ENCODE measurements at regions not wholly inside any gene's neighbourhood (a gene's known extent, or its start where the extent isn't known, plus 50 kb on each side); places are given as distances from the start of the nearest gene placed in this dataset.

DNA sequence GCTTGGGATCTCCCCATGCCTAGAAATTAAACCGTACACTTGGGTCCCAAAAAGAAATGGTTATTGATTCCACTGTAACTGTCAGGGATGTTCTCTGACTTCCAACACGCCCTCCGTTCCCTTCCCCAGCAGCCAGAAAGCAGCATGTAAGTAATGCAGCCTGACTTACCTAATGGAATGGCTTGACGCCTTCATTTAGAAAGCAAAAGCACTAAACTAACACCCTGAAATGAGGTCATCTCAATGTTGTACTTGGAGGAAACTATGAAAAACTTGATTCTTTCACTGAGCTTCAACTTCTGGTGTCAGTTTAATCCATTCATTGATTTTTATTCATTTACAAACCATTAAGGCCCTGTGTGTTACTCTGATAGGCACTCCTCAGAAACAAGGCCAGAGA is 110.8 kb upstream of the NOCT start:
- TF ChIP-seq CTCF (IDR thresholded peaks at IDR 0.05) (no peak), POLR2A (IDR thresholded peaks at IDR 0.05) (no peak)
- intact Hi-C loops (cut with DNase I), result no loop called here
- H3K4me3 ChIP-seq, result no peak overlapping the region

GRCh38 chr4:138903185-138903584 is 112.4 kb upstream of the NOCT start:
- intact Hi-C loops (cut with DNase I), result no loop called here

More for the DNA sequence above, 110.8 kb upstream of the NOCT start:
- H3K36me3 ChIP-seq, result no peaks in the 10 kb centered on the region
- no peak for DNase-seq
- no peaks in the 10 kb centered on the region for H3K9me3 ChIP-seq
- WGBS, 2 donors, result 84% methylated on average over 3 to 4 of the region's 4 CpGs
- no peak overlapping the region for H3K27ac ChIP-seq
- H3K27me3 ChIP-seq, result no peaks in the 10 kb centered on the region
- H3K4me1 ChIP-seq, result peaks cover 0 to under 1% (median 0%) of the 10 kb centered on the region in 3 donors

GRCh38 chr4:138902705-138903104 is 112.9 kb upstream of the NOCT start:
- no peak for TF ChIP-seq POLR2A (IDR thresholded peaks at IDR 0.05)
- no peak for TF ChIP-seq CTCF (IDR thresholded peaks at IDR 0.05)
- H3K27me3 ChIP-seq, result no peaks in the 10 kb centered on the region
- peaks cover 0 to 8% (median 0%) of the 10 kb centered on the region in 3 donors for H3K4me1 ChIP-seq
- no peaks in the 10 kb centered on the region for H3K9me3 ChIP-seq
- no peaks in the 10 kb centered on the region for H3K36me3 ChIP-seq
- no peak overlapping the region for H3K4me3 ChIP-seq
- WGBS, 2 donors, result 42 to 65% methylated on average over 3 of the region's 3 CpGs
- intact Hi-C loops (cut with DNase I), result no loop called here
- DNase-seq, result no peak
- no peak overlapping the region for H3K27ac ChIP-seq

More at GRCh38 chr4:138903185-138903584, 112.4 kb upstream of the NOCT start:
- H3K27ac ChIP-seq, result no peak overlapping the region
- no peak for DNase-seq
- H3K27me3 ChIP-seq, result no peaks in the 10 kb centered on the region
- peaks cover 0 to 3% (median 0%) of the 10 kb centered on the region in 3 donors for H3K4me1 ChIP-seq
- H3K4me3 ChIP-seq, result no peak overlapping the region
- H3K36me3 ChIP-seq, result no peaks in the 10 kb centered on the region
- 58 to 67% methylated on average over 3 of the region's 3 CpGs for WGBS, 2 donors
- H3K9me3 ChIP-seq, result no peaks in the 10 kb centered on the region
- TF ChIP-seq POLR2A (IDR thresholded peaks at IDR 0.05) (no peak), CTCF (IDR thresholded peaks at IDR 0.05) (no peak)

- H3K27ac ChIP-seq, result no peak overlapping the region
- WGBS, 2 donors, result 55 to 73% methylated on average over 4 of the region's 4 CpGs
- TF ChIP-seq CTCF (IDR thresholded peaks at IDR 0.05) (no peak), POLR2A (IDR thresholded peaks at IDR 0.05) (no peak)
- no peaks in the 10 kb centered on the region for H3K36me3 ChIP-seq
- peaks cover 0 to 9% (median 0%) of the 10 kb centered on the region in 3 donors for H3K4me1 ChIP-seq
- H3K4me3 ChIP-seq, result no peak overlapping the region
- intact Hi-C loops (cut with DNase I), result no loop called here
- no peaks in the 10 kb centered on the region for H3K9me3 ChIP-seq
- no peaks in the 10 kb centered on the region for H3K27me3 ChIP-seq
- no peak for DNase-seq
Measured at GRCh38 chr4:138901177-138901576, 114.4 kb upstream of the NOCT start.

DNA sequence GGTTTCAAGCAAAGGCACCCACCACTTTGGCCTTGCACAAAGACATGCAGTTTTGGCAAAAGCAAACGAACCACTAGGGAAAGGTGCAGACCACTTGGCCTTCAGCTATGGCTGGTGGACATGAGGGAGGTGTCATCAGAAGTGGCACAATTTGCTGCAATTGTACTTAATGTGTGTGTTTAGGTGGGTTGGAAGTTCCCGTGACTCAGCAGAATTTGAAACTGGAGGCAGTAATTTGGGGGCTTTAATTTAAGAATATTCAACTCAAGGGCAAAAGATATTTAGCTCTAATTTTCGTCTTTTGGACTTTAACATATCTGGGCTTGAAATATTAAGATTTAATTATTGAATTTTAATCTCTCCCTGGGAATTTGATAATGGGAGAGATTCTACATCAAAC is 115.6 kb upstream of the NOCT start:
- H3K27me3 ChIP-seq, result no peaks in the 10 kb centered on the region
- no peak overlapping the region for H3K4me3 ChIP-seq
- intact Hi-C loops (cut with DNase I), result no loop called here
- H3K9me3 ChIP-seq, result no peaks in the 10 kb centered on the region
- H3K36me3 ChIP-seq, result no peaks in the 10 kb centered on the region
- H3K27ac ChIP-seq, result no peak overlapping the region
- no peak for DNase-seq
- peaks cover 0 to 9% (median 0%) of the 10 kb centered on the region in 3 donors for H3K4me1 ChIP-seq
- no peak for TF ChIP-seq CTCF (IDR thresholded peaks at IDR 0.05)
- no peak for TF ChIP-seq POLR2A (IDR thresholded peaks at IDR 0.05)
- WGBS, 2 donors, result 68 to 86% methylated on average over 3 of the region's 3 CpGs

Data from esophagus squamous epithelium (tissue), 5 donors.